ENCODE measurements at regions not wholly inside any gene's neighbourhood (a gene's known extent, or its start where the extent isn't known, plus 50 kb on each side); places are given as distances from the start of the nearest gene placed in this dataset.
"Not testable (repeated sequence)": the region's sequence is repeated elsewhere in the genome, so short reads cannot be mapped to it uniquely, and the experiment has no call there.

GRCh38 chr13:59064042-59064441 lies 1099.7 kb downstream of the DIAPH3 start:
- no peak overlapping the region for H3K4me3 ChIP-seq (ENCODE audit: low read depth in 1 of 3, low read length in 3 of 3)
- H3K36me3 ChIP-seq (ENCODE audit: control insufficient read depth in 4 of 4, insufficient read depth in 3 of 4, low read depth in 1 of 4, low read length in 3 of 4), result no peaks in the 10 kb centered on the region
- no peak for DNase-seq (ENCODE audit: low spot score)
- WGBS, result 89% methylated on average over 1 of the region's 1 CpG
- H3K9me3 ChIP-seq (ENCODE audit: control insufficient read depth in 4 of 4, low read length in 3 of 4), result no peaks in the 10 kb centered on the region
- TF ChIP-seq GABPA (IDR thresholded peaks at IDR 0.05 in 1 of 2, conservative IDR thresholded peaks at IDR 0.05 in 1 of 2) (no peak), REST (IDR thresholded peaks at IDR 0.05) (no peak), SP1 (IDR thresholded peaks at IDR 0.05) (no peak), HNF4A (conservative IDR thresholded peaks at IDR 0.05) (no peak), FOXA2 (IDR thresholded peaks at IDR 0.05) (no peak), EGR1 (IDR thresholded peaks at IDR 0.05; ENCODE audit: low read depth in 2 of 2) (no peak), HNF4G (IDR thresholded peaks at IDR 0.05) (no peak), ATF3 (IDR thresholded peaks at IDR 0.05) (no peak), ZBTB33 (IDR thresholded peaks at IDR 0.05) (no peak), NR2F2 (IDR thresholded peaks at IDR 0.05) (no peak), MAX (IDR thresholded peaks at IDR 0.05) (no peak), RAD21 (IDR thresholded peaks at IDR 0.05) (no peak), TAF1 (conservative IDR thresholded peaks at IDR 0.05) (no peak)
- no peak overlapping the region for H3K27ac ChIP-seq (ENCODE audit: low read depth in 1 of 2, low read length in 2 of 2)
- H3K27me3 ChIP-seq (ENCODE audit: control insufficient read depth in 4 of 4, insufficient read depth in 4 of 4, low read length in 3 of 4), result peaks cover 0 to 3% (median 0%) of the 10 kb centered on the region in 4 donors
- no peaks in the 10 kb centered on the region for H3K4me1 ChIP-seq (ENCODE audit: control insufficient read depth in 4 of 4, insufficient read depth in 4 of 4, low read length in 3 of 4)
- no peak overlapping the region for H3K9ac ChIP-seq (ENCODE audit: low read depth in 1 of 2, low read length in 2 of 2)

DNA sequence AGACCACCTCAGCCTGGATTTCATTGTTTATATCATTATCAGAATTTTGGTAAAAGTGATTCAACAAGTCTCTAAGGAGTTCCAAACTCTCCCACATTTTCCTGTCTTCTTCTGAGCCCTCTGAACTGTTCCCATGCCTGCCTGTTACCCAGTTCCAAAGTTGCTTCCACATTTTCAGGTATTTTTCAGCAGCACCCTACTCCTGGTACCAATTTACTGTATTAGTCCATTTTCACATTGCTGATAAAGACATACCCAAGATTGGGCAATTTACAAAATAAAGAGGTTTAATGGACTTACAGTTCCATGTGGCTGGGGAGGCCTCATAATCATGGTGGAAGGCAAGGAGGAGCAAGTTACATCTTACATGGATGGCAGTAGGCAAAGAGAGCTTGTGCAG lies 1087.3 kb downstream of the DIAPH3 start:
- H3K4me1 ChIP-seq (ENCODE audit: control insufficient read depth in 4 of 4, insufficient read depth in 4 of 4, low read length in 3 of 4); DNase-seq (ENCODE audit: low spot score); H3K4me3 ChIP-seq (ENCODE audit: low read depth in 1 of 3, low read length in 3 of 3); H3K9ac ChIP-seq (ENCODE audit: low read depth in 1 of 2, low read length in 2 of 2); H3K36me3 ChIP-seq (ENCODE audit: control insufficient read depth in 4 of 4, insufficient read depth in 3 of 4, low read depth in 1 of 4, low read length in 3 of 4); H3K27me3 ChIP-seq (ENCODE audit: control insufficient read depth in 4 of 4, insufficient read depth in 4 of 4, low read length in 3 of 4); H3K27ac ChIP-seq (ENCODE audit: low read depth in 1 of 2, low read length in 2 of 2); H3K9me3 ChIP-seq (ENCODE audit: control insufficient read depth in 4 of 4, low read length in 3 of 4): not testable (repeated sequence)

- WGBS, result 67% methylated on average over 2 of the region's 2 CpGs
- Histone ChIP-seq H3K36me3 (ENCODE audit: control insufficient read depth in 4 of 4, insufficient read depth in 3 of 4, low read depth in 1 of 4, low read length in 3 of 4) (no peaks in the 10 kb centered on the region), H3K9ac (ENCODE audit: low read depth in 1 of 2, low read length in 2 of 2) (no peak overlapping the region), H3K27me3 (ENCODE audit: control insufficient read depth in 4 of 4, insufficient read depth in 4 of 4, low read length in 3 of 4) (no peaks in the 10 kb centered on the region), H3K4me1 (ENCODE audit: control insufficient read depth in 4 of 4, insufficient read depth in 4 of 4, low read length in 3 of 4) (no peaks in the 10 kb centered on the region), H3K4me3 (ENCODE audit: low read depth in 1 of 3, low read length in 3 of 3) (no peak overlapping the region), H3K9me3 (ENCODE audit: control insufficient read depth in 4 of 4, low read length in 3 of 4) (no peaks in the 10 kb centered on the region), H3K27ac (ENCODE audit: low read depth in 1 of 2, low read length in 2 of 2) (no peak overlapping the region)
- no peak for DNase-seq (ENCODE audit: low spot score)
- TF ChIP-seq REST (IDR thresholded peaks at IDR 0.05) (no peak), EGR1 (IDR thresholded peaks at IDR 0.05; ENCODE audit: low read depth in 2 of 2) (no peak), SP1 (IDR thresholded peaks at IDR 0.05) (no peak), TAF1 (conservative IDR thresholded peaks at IDR 0.05) (no peak)
Measured at GRCh38 chr13:59086147-59086546, 1077.6 kb downstream of the DIAPH3 start.
